H1 (cell line): ENCODE measurements at regions not wholly inside any gene's neighbourhood (a gene's known extent, or its start where the extent isn't known, plus 50 kb on each side); places are given as distances from the start of the nearest gene placed in this dataset.

ENCODE experiments used
- CTCF ChIA-PET: fragments of 300-600 bp; sonication (Branson Sonifier 250); formaldehyde crosslinking; loops from one replicate; lab custom pipeline; 2021; ENCODE audit not compliant: partially characterized antibody; lab: Charles Lee
- POLR2A ChIA-PET: fragments of 300-600 bp; sonication (Branson Sonifier 250); formaldehyde crosslinking; loops from one replicate; lab custom pipeline; 2021; ENCODE audit warnings: inconsistent platforms; ENCODE audit not compliant: partially characterized antibody; lab: Charles Lee
- DNase-seq, 2 experiments: peaks; one replicate each; pipeline versions ENCODE4 v3.0.0 to v3.0.0-alpha.2; 2010 to 2022; ENCODE audit warnings: low spot score in 2 of 2, low read depth in 1 of 2, mixed read lengths in 1 of 2
- FAIRE-seq: peaks from 2 replicates; lab custom pipeline; 2011; peaks lifted over from hg19 to GRCh38; lab: Jason Lieb, UNC
- H2AFZ ChIP-seq: 2 replicates; pipeline ENCODE4 v1.8.1; 2012; ENCODE audit warnings: low read length, inconsistent platforms
- H2AK5ac ChIP-seq: 2 replicates; pipeline ENCODE4 v1.6.1; 2013; ENCODE audit warnings: low read depth, low read length
- H2BK120ac ChIP-seq: replicated peaks from 2 replicates; pipeline ENCODE3; 2013; ENCODE audit warnings: low read depth, low read length, inconsistent platforms
- H2BK12ac ChIP-seq: 2 replicates; pipeline ENCODE4 v1.6.1; 2013; ENCODE audit warnings: low read depth, low read length
- H2BK15ac ChIP-seq: 2 replicates; pipeline ENCODE4 v1.6.1; 2013; ENCODE audit warnings: low read length
- H2BK20ac ChIP-seq: 2 replicates; pipeline ENCODE4 v1.6.1; 2013; ENCODE audit warnings: low read length
- H2BK5ac ChIP-seq: 2 replicates; pipeline ENCODE4 v1.6.1; 2013; ENCODE audit warnings: low read depth, low read length
- H3K14ac ChIP-seq: 2 replicates; pipeline ENCODE4 v1.6.1; 2013; ENCODE audit warnings: inconsistent platforms; ENCODE audit not compliant: insufficient read length
- H3K18ac ChIP-seq: 2 replicates; pipeline ENCODE4 v1.6.1; 2013; ENCODE audit warnings: low read length; ENCODE audit errors: extremely low read depth
- H3K23ac ChIP-seq: 2 replicates; pipeline ENCODE4 v1.6.1; 2013; ENCODE audit warnings: inconsistent platforms; ENCODE audit not compliant: insufficient read length
- H3K23me2 ChIP-seq: 2 replicates; pipeline ENCODE4 v1.6.1; 2013; ENCODE audit warnings: low read depth, low read length
- H3K27ac ChIP-seq: 2 replicates; pipeline ENCODE4 v1.6.1; 2011; ENCODE audit warnings: low read depth, low read length, inconsistent platforms
- H3K27me3 ChIP-seq, 4 experiments: replicated peaks in 1 of 4; 1 replicate in 1 of 4; 2 replicates in 3 of 4; pipeline versions ENCODE4 v1.6.1 to v1.8.1; 2011 to 2013; ENCODE audit warnings: low read length in 3 of 4, mild to moderate bottlenecking in 3 of 4, inconsistent platforms in 2 of 4, mixed read lengths in 2 of 4, moderate library complexity in 1 of 4; ENCODE audit not compliant: control insufficient read depth in 3 of 4, insufficient read depth in 3 of 4; ENCODE audit errors: extremely low read depth in 1 of 4
- H3K36me3 ChIP-seq, 4 experiments: 2 replicates each; pipeline versions ENCODE4 v1.6.1 to v1.8.1; 2011 to 2013; ENCODE audit warnings: mild to moderate bottlenecking in 4 of 4, low read length in 3 of 4, moderate library complexity in 2 of 4, control low read depth in 1 of 4, inconsistent platforms in 1 of 4; ENCODE audit not compliant: insufficient read depth in 4 of 4, control insufficient read depth in 2 of 4
- H3K4ac ChIP-seq: replicated peaks from 2 replicates; pipeline ENCODE3; 2013; ENCODE audit warnings: low read length, low read depth, mixed read lengths, inconsistent platforms; ENCODE audit not compliant: insufficient read length
- H3K4me1 ChIP-seq, 4 experiments: replicated peaks in 1 of 4; 1 replicate in 1 of 4; 2 replicates in 3 of 4; pipeline versions ENCODE4 v1.6.1 to v1.8.1; 2011 to 2013; ENCODE audit warnings: low read length in 3 of 4, inconsistent platforms in 2 of 4, mixed read lengths in 1 of 4; ENCODE audit not compliant: insufficient read depth in 4 of 4, control insufficient read depth in 3 of 4
- H3K4me2 ChIP-seq, 2 experiments: 2 replicates each; pipeline versions ENCODE4 v1.6.1 to v1.8.1; 2011 to 2013; ENCODE audit warnings: low read depth in 2 of 2, low read length in 2 of 2, control low read depth in 1 of 2, inconsistent platforms in 1 of 2, mild to moderate bottlenecking in 1 of 2; ENCODE audit not compliant: insufficient read depth in 1 of 2
- H3K4me3 ChIP-seq, 4 experiments: fragments of 200-600, 300-600 bp in 1 of 4; sonication (generic), shearing (Covaris generic), sonication (Bioruptor Twin) in 1 of 4; 2 replicates each; pipeline versions ENCODE4 v1.5.1 to v1.8.1; 2011 to 2016; ENCODE audit warnings: low read length in 4 of 4, low read depth in 3 of 4, control low read depth in 2 of 4, inconsistent platforms in 2 of 4, mild to moderate bottlenecking in 2 of 4, mixed read lengths in 1 of 4, moderate library complexity in 1 of 4; ENCODE audit not compliant: insufficient read depth in 2 of 4; ENCODE audit errors: extremely low read depth in 1 of 4
- H3K56ac ChIP-seq: replicated peaks from 2 replicates; pipeline ENCODE3; 2013; ENCODE audit warnings: low read depth, mild to moderate bottlenecking, mixed read lengths, low read length, inconsistent platforms; ENCODE audit not compliant: insufficient read length
- H3K79me1 ChIP-seq: 2 replicates; pipeline ENCODE4 v1.6.1; 2013; ENCODE audit warnings: low read depth, low read length, control low read depth
- H3K79me2 ChIP-seq, 2 experiments: 2 replicates each; pipeline versions ENCODE4 v1.6.1 to v1.8.1; 2012 to 2013; ENCODE audit warnings: low read length in 2 of 2, mild to moderate bottlenecking in 2 of 2, inconsistent platforms in 1 of 2; ENCODE audit not compliant: insufficient read depth in 2 of 2, control insufficient read depth in 1 of 2
- H3K9ac ChIP-seq, 4 experiments: replicated peaks in 1 of 4; 1 replicate in 1 of 4; 2 replicates in 3 of 4; pipeline versions ENCODE4 v1.6.1 to v1.8.1; 2011 to 2013; ENCODE audit warnings: low read depth in 3 of 4, low read length in 3 of 4, control low read depth in 2 of 4, mild to moderate bottlenecking in 2 of 4, moderate library complexity in 2 of 4, inconsistent platforms in 1 of 4; ENCODE audit errors: extremely low read depth in 1 of 4
- H3K9me3 ChIP-seq, 2 experiments: 2 replicates each; pipeline versions ENCODE4 v1.6.1 to v1.8.1; 2012 to 2013; ENCODE audit warnings: mild to moderate bottlenecking in 2 of 2, moderate library complexity in 2 of 2, control low read depth in 1 of 2, inconsistent platforms in 1 of 2, low read depth in 1 of 2, low read length in 1 of 2, mixed read lengths in 1 of 2; ENCODE audit not compliant: insufficient read depth in 2 of 2
- H4K20me1 ChIP-seq, 2 experiments: replicated peaks in 1 of 2; 2 replicates each; pipeline versions ENCODE3 to v1.8.1; 2011 to 2013; ENCODE audit warnings: inconsistent platforms in 2 of 2, low read length in 2 of 2, mild to moderate bottlenecking in 1 of 2; ENCODE audit not compliant: insufficient read depth in 2 of 2, control insufficient read depth in 1 of 2
- H4K5ac ChIP-seq: 2 replicates; pipeline ENCODE4 v1.6.1; 2013; ENCODE audit warnings: low read length, low read depth, mixed read lengths, inconsistent platforms; ENCODE audit not compliant: insufficient read length
- H4K8ac ChIP-seq: 2 replicates; pipeline ENCODE4 v1.8.0; 2013; ENCODE audit warnings: mild to moderate bottlenecking, moderate library complexity, low read length, inconsistent platforms; ENCODE audit not compliant: insufficient read depth; ENCODE audit errors: extremely low read depth
- H4K91ac ChIP-seq: replicated peaks from 2 replicates; pipeline ENCODE3; 2013; ENCODE audit warnings: low read length, mixed read lengths, inconsistent platforms; ENCODE audit not compliant: insufficient read length
- ATF3 ChIP-seq: IDR thresholded peaks from 2 replicates; pipeline ENCODE4 v1.6.1; 2011; ENCODE audit warnings: low read depth, mild to moderate bottlenecking, low read length; ENCODE audit not compliant: insufficient read depth
- BACH1 ChIP-seq: IDR thresholded peaks from 2 replicates; pipeline ENCODE4 v1.6.1; 2012; ENCODE audit warnings: low read length, improper control_type of control experiment
- BCL11A ChIP-seq, 2 experiments: IDR thresholded peaks; one replicate each; pipeline ENCODE4 v1.6.1; 2011; ENCODE audit warnings: low read depth in 2 of 2, low read length in 2 of 2, mild to moderate bottlenecking in 2 of 2
- CHD2 ChIP-seq: IDR thresholded peaks from 2 replicates; pipeline ENCODE4 v1.6.1; 2012; ENCODE audit warnings: low read length, improper control_type of control experiment
- CREB1 ChIP-seq: IDR thresholded peaks from 2 replicates; pipeline ENCODE4 v1.6.1; 2012; ENCODE audit warnings: inconsistent platforms
- EP300 ChIP-seq, 2 experiments: IDR thresholded peaks; 1 replicate in 1 of 2; 2 replicates in 1 of 2; pipeline ENCODE4 v1.6.1; 2011 to 2012; ENCODE audit warnings: low read depth in 2 of 2, low read length in 2 of 2, mild to moderate bottlenecking in 2 of 2, borderline replicate concordance in 1 of 2, inconsistent platforms in 1 of 2, moderate library complexity in 1 of 2
- HDAC2 ChIP-seq, 2 experiments: fragments of 300-600 bp in 1 of 2; sonication (generic) in 1 of 2; IDR thresholded peaks; 2 replicates each; pipeline ENCODE4 v1.6.1; 2011 to 2012; ENCODE audit warnings: low read depth in 2 of 2, low read length in 2 of 2, mild to moderate bottlenecking in 2 of 2, moderate library complexity in 2 of 2, borderline replicate concordance in 1 of 2, inconsistent platforms in 1 of 2
- KDM4A ChIP-seq: IDR thresholded peaks from one replicate; pipeline ENCODE4 v1.7.1; 2012; ENCODE audit warnings: low read depth, mild to moderate bottlenecking, moderate library complexity, low read length, inconsistent platforms; ENCODE audit not compliant: severe bottlenecking
- POLR2A ChIP-seq, 2 experiments: IDR thresholded peaks; 1 replicate in 1 of 2; 2 replicates in 1 of 2; pipeline ENCODE4 v1.6.1; 2011; ENCODE audit warnings: low read depth in 2 of 2, low read length in 2 of 2, mild to moderate bottlenecking in 2 of 2; ENCODE audit errors: control extremely low read depth in 1 of 2
- SIN3A ChIP-seq, 2 experiments: IDR thresholded peaks in 1 of 2; conservative IDR thresholded peaks in 1 of 2; 2 replicates each; pipeline ENCODE4 v1.6.1; 2011 to 2012; ENCODE audit warnings: low read length in 2 of 2, improper control_type of control experiment in 1 of 2, low read depth in 1 of 2, mild to moderate bottlenecking in 1 of 2
- WGBS, 2 experiments: shearing (Covaris generic) in 1 of 2; methylation state at CpG; one replicate each; pipeline versions ENCODE4 v1.1.6 to v1.1.7; 2013 to 2015; ENCODE audit warnings: low lambda C conversion rate in 2 of 2, mixed read lengths in 2 of 2, inconsistent platforms in 1 of 2, low coverage in 1 of 2, missing lambda C conversion rate in 1 of 2; ENCODE audit not compliant: insufficient replicate concordance in 2 of 2, insufficient coverage in 1 of 2, insufficient read length in 1 of 2; ENCODE audit errors: extremely low coverage in 1 of 2, missing lambda C conversion rate in 1 of 2; 5-methylcytosine and 5-hydroxymethylcytosine counted together

GRCh38 chr7:26078437-26079336 lies 73.3 kb upstream of the NFE2L3 start:
- Histone ChIP-seq H3K4me2 (peak overlapping the region; percentile 5 to 37; a peak in 3 of 4 replicates), H3K18ac (no peak overlapping the region), H3K79me2 (no peaks in the 10 kb centered on the region), H2AK5ac (peak overlapping the region; percentile 82; the same call in 1 of the 2 replicates), H2BK120ac (no peak overlapping the region), H3K9me3 (no peaks in the 10 kb centered on the region), H3K56ac (no peak overlapping the region), H3K27me3 (no peaks in the 10 kb centered on the region; a peak in 2 of 7 replicates), H3K4me3 (peak overlapping the region in 1 of 4 experiments; percentile 3; a peak in 1 of 8 replicates), H2BK12ac (no peak overlapping the region), H3K23ac (no peak overlapping the region), H2BK15ac (no peak overlapping the region), H4K20me1 (no peaks in the 10 kb centered on the region), H3K14ac (no peak overlapping the region), H3K4me1 (peaks cover 1 to 7% (median 3%) of the 10 kb centered on the region in 4 experiments; a peak in 3 of 7 replicates), H3K36me3 (no peaks in the 10 kb centered on the region), H2AFZ (0 out of 2 replicates have a peak overlapping the region, but pooled peaks have one; percentile 6), H4K5ac (peak overlapping the region; percentile 19), H2BK5ac (no peak overlapping the region), H4K8ac (no peak overlapping the region; the same call in 1 of the 2 replicates), H3K23me2 (no peaks in the 10 kb centered on the region; the same call in 1 of the 2 replicates), H2BK20ac (no peak overlapping the region), H4K91ac (no peak overlapping the region), H3K4ac (no peak overlapping the region), H3K27ac (no peak overlapping the region), H3K9ac (no peak overlapping the region), H3K79me1 (no peaks in the 10 kb centered on the region)
- 14% methylated on average over 19 of the region's 19 CpGs; no CpG with 5 or more reads in 1 of the 2 experiments for WGBS, 2 experiments
- DNase-seq (peak; percentile 36 to 87), FAIRE-seq (no peak)
- ChIA-PET CTCF (interaction anchor here (0.7 to 5.9 kb wide), 26 partner anchors 9 to 619 kb away, joined by 3 to 79 read pairs (median 4); partner anchors contain the start of gene NFE2L3), POLR2A (interaction anchor here (0.7 to 18.1 kb wide), 8 partner anchors 19 to 175 kb away, joined by 3 to 230 read pairs (median 4); partner anchors contain the start of genes CBX3 and HNRNPA2B1)
- no peak for TF ChIP-seq EP300 (IDR thresholded peaks at IDR 0.05; ENCODE audit: borderline replicate concordance in 1 of 2, low read depth in 2 of 2, low read length in 2 of 2)
- no peak for TF ChIP-seq BCL11A (IDR thresholded peaks at IDR 0.05; ENCODE audit: low read depth in 2 of 2, low read length in 2 of 2)
- TF ChIP-seq KDM4A, result no peak
- no peak for TF ChIP-seq CHD2
- no peak for TF ChIP-seq ATF3
- no peak for TF ChIP-seq POLR2A (IDR thresholded peaks at IDR 0.05; ENCODE audit: control extremely low read depth in 1 of 2, low read depth in 2 of 2, low read length in 2 of 2)
- TF ChIP-seq SIN3A (conservative IDR thresholded peaks at IDR 0.05 in 1 of 2, IDR thresholded peaks at IDR 0.05 in 1 of 2; ENCODE audit: low read depth in 1 of 2, low read length in 2 of 2), result no peak
- no peak for TF ChIP-seq BACH1
- peak; percentile 52; the same call in 1 of the 2 replicates for TF ChIP-seq CREB1
- peak in 1 of 2 experiments; percentile 58; a peak in 1 of 4 replicates for TF ChIP-seq HDAC2 (IDR thresholded peaks at IDR 0.05; ENCODE audit: borderline replicate concordance in 1 of 2, low read depth in 2 of 2, low read length in 2 of 2)
